HCT116 (cell line): ENCODE measurements at regions not wholly inside any gene's neighbourhood (a gene's known extent, or its start where the extent isn't known, plus 50 kb on each side); places are given as distances from the start of the nearest gene placed in this dataset.

Experiments used
- FOSL1 ChIP-seq: IDR thresholded peaks from 2 replicates; pipeline ENCODE4 v1.6.1; 2012; ENCODE audit warnings: low read depth
- SRF ChIP-seq: IDR thresholded peaks from 2 replicates; pipeline ENCODE4 v1.6.1; 2012; ENCODE audit warnings: low read depth
- TF ChIP-seq, protein P1 (sequence below), 3 experiments: fragments of 200-600 bp in 1 of 3; sonication (generic) in 1 of 3; IDR thresholded peaks in 2 of 3; conservative IDR thresholded peaks in 1 of 3; 2 replicates each; pipeline ENCODE4 v1.5.1; 2012 to 2017; ENCODE audit warnings: low read depth in 2 of 3, low read length in 2 of 3, antibody characterized with exemption in 1 of 3, borderline replicate concordance in 1 of 3, control low read depth in 1 of 3, mild to moderate bottlenecking in 1 of 3, mixed read lengths in 1 of 3, mixed run types in 1 of 3, moderate library complexity in 1 of 3; ENCODE audit not compliant: insufficient read depth in 1 of 3

DNA sequence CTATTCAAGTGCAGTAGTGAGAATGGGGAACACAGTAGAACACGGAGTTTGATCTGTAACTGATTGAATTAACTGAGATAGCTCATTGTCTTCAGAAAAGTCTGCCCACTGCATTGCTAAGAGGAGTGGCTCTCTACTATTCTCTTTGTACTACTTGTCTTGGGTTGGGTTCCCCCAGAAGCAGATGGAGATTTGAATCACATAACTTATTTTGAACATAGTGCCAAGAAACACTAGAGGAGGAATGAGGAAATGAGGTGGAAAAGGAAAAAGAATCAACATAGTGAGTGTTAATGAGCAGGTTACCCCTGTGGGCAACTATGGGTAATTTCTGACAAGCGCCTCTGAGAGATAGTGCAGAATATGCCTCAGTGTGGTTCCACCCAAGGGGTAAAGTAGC lies 362.7 kb downstream of the STIM2 start:
- TF ChIP-seq FOSL1 (no peak), SRF (no peak)
- TF ChIP-seq, protein P1, sequence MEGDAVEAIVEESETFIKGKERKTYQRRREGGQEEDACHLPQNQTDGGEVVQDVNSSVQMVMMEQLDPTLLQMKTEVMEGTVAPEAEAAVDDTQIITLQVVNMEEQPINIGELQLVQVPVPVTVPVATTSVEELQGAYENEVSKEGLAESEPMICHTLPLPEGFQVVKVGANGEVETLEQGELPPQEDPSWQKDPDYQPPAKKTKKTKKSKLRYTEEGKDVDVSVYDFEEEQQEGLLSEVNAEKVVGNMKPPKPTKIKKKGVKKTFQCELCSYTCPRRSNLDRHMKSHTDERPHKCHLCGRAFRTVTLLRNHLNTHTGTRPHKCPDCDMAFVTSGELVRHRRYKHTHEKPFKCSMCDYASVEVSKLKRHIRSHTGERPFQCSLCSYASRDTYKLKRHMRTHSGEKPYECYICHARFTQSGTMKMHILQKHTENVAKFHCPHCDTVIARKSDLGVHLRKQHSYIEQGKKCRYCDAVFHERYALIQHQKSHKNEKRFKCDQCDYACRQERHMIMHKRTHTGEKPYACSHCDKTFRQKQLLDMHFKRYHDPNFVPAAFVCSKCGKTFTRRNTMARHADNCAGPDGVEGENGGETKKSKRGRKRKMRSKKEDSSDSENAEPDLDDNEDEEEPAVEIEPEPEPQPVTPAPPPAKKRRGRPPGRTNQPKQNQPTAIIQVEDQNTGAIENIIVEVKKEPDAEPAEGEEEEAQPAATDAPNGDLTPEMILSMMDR (IDR thresholded peaks at IDR 0.05 in 2 of 3, conservative IDR thresholded peaks at IDR 0.05 in 1 of 3; ENCODE audit: borderline replicate concordance in 1 of 3, insufficient read depth in 1 of 3, low read depth in 2 of 3, low read length in 2 of 3) = no peak
